GF-D8 (cell line): ENCODE measurements at regions not wholly inside any gene's neighbourhood (a gene's known extent, or its start where the extent isn't known, plus 50 kb on each side); places are given as distances from the start of the nearest gene placed in this dataset.

ENCODE experiments used
- DNase-seq: peaks from one replicate; lab custom pipeline; 2025; lab: John Stamatoyannopoulos, UW

- DNase-seq = no peak
Observed at GRCh38 chr6:2535506-2535905, 215.2 kb downstream of the MYLK4 start.

DNA sequence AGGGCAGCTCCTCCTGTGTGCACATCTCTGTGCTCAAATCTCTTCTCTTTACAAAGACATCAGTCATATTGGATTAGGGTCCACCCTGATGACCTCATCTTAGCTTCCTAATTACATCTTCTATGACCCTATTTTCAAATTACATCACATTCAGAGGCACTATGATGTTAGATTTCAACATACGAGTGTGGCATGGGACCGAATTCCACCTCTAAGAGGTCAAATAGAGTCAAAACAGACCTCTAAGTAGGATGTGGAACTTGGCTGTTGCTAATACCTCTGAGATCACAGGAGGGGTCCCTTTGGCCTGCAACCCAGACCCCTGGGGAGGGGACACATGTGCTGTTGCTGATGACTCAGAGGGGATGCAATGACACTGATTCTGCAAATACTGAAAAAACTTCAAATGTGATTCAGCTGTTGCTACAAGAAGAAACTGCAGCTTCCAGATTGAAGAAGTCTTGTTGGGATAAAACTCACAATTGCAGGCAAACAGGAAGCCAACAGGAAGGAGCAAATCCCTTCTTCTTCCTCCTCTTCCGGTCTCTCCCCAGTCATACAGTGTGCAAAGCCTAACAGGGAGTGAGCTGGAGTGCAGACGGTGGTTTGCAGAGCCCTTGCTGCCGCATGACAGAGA, 216.2 kb downstream of the MYLK4 start:
- no peak for DNase-seq

DNA sequence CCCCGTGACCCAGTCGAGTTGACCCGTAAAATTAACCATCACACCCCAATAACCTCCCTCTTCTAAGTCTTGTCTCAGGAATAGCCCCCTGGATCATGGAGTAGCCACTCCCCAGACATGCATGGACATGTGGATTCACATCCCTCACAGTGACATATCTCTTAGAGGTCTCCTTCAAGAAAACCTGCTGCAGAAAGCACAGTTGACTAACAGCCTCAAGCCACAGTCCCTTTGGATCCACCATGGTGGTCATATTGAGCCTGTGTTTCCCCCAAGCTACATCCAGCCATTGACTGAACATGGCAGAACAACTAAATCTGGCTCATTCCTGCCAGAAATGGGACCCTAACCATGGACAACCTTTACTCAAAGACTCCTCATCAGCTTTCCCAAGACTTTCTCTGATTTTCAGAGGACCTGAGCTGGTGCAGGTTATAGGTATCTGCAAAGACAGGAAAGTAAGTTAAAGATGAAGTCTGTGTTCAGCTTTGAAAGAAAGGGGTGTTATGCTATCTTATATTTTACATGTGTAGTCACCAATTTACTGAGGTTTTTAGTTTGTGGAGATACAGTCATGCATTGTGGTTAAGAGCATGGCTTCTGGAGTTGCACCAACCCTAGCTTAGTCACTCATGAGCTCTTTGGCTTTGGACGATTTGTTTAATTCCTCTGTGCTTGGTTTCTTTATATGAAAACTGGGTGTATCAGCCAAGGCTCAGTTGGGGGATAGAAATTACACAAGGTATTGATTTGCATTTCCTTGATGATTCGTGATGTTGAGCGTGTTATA, 219.1 kb downstream of the MYLK4 start:
- DNase-seq = no peak

- no peak for DNase-seq
Observed at GRCh38 chr6:2529211-2529719, 221.5 kb downstream of the MYLK4 start.

DNA sequence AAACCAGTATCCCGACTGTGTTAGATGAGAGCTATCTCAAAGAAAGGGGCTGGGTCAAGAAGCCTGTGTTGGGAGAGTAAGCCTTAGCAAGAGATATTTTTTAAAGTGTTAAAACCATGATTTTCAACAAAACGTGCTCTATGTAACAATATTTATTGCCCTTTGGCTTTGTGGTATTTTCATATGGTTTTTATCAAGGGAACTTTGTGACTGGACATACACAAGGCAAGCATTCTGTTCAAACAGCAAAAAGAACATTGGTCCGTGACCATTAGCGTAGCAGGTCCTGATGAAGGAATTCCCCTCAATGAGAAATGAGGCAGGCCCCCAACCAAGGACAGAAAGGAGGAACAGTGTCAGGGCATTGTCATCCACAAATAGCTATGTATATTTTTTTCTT, 222.6 kb downstream of the MYLK4 start:
- no peak for DNase-seq

DNA sequence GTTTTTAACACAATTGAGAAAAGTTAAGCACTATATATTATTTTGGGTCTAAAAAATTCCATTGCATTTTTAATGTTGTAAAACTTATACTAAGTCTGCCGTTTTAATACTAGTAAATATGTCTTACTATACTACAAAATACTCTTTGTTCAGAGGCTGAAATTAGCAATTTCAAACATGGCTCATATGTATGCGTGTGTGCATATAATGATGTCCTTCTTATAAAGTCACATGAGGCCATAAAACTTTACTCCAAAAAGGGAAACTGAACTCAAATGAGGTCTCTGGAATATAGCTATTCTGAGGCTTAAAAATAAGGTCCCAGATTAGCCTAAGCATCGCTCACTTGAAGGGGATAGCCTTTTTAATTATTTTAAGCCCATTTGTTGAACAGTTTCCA, 224.0 kb downstream of the MYLK4 start:
- DNase-seq = no peak

GRCh38 chr6:2524090-2524489, 226.6 kb downstream of the MYLK4 start:
- DNase-seq = no peak

GRCh38 chr6:2523061-2523460, 227.7 kb downstream of the MYLK4 start:
- DNase-seq = no peak

- peak; percentile 13 for DNase-seq
Observed at GRCh38 chr6:2522521-2522920, 228.2 kb downstream of the MYLK4 start.

DNA sequence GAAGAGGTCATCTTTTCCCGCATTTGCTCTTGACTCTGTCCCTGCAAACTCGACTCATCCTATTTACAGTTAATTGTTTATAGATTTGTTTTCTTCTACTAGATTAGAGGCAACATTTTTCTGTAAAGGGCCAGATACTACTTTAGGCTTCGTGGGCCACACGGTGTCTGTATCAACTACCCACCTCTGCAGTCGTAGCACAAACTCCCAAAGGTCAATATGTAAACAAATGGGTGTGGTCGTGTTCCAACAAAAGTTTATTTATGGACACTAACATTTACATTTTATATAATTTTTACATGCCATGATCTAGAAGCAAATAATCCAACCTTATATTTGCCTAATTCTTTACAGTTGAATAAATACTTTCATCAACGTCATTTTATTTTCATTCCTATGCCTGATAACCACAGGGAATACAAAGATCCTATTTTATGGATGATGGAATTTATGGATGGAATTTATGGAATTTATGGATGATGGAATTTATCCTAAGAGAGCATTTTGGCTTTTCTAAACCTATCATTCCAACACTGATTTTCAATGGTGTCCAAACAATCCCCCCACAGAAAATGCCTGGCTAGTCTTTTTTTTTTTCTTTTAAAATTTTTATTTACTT, 232.8 kb downstream of the MYLK4 start:
- no peak for DNase-seq

DNA sequence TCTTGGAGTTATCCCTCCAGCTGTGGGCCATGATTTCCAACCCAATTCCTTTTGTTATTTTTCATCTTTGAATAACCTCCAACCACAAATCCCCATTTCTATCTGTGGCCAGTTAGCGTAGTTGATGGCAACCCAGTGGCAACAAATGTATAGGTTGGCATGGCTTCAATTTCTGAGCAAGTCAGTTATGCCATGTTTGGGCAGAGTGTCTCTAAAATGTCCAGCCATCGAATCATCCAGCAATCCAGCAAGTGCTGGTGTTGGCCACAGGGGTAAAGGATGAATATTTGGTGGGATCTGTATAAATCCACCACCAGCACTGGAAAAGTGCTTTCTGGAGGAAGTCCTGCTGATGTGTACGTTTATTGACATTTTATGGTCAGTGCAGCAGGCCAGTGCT, 233.3 kb downstream of the MYLK4 start:
- DNase-seq = no peak

- DNase-seq = no peak
Observed at GRCh38 chr6:2516059-2516458, 234.7 kb downstream of the MYLK4 start.

- no peak for DNase-seq
Observed at GRCh38 chr6:2514965-2515543, 235.7 kb downstream of the MYLK4 start.

DNA sequence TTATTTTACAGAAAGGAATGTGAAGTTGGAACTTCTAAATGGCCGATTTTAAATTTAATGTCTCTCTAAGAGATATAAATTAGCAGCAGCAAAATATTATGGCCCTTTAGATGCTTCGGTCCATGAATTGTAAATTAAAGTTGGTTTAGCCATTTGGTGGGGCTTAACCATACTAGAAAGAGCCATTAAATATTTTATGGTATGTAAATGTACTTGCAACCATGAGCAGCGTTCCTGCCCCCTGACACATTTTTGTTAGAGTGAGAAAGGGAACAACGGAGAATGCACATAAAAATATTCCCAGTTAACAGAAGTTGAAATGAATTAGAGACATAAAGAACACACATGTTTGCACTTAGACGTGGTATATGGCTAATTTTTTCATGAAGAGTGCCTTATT, 237.9 kb downstream of the MYLK4 start:
- no peak for DNase-seq

DNA sequence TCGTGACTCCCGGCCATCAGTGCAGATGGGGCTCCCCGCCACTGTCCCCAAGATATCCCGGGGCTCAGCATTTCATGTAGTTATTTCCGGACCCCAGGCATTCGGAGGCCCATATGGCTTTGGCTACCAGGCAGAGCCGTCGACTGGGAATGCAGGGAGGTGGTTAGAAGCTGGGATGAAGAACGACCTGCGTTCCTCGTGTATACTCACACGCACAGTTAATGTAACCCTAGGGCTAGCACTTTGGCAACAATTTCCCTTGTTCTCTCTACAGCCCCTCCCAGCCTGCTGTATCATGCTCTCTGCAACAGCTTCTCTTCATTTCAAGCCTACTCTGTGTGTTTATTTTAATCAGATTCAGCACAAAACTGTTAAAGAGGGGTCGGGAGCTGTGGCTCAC, 240.4 kb downstream of the MYLK4 start:
- no peak for DNase-seq

DNA sequence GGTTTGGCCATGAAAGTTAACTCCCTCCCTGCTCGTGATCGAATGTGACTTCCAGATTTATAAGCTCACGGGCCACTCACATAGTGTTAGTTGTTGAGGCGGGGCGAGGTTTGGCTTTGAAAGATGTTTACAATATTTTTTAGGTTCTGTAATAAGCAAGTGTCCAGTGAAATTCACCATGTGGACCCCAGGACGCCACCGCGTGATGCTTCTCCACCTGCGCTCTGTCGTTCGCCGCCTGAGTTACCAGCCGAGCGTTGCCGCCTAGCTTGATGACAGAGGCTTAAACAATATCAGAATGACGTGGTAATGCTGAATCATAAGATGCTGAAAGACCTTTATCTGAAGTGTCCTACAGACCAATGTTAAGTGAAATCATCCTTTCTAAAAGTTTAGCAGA, 241.0 kb downstream of the MYLK4 start:
- no peak for DNase-seq

GRCh38 chr6:2508071-2508470, 242.7 kb downstream of the MYLK4 start:
- DNase-seq = no peak

DNA sequence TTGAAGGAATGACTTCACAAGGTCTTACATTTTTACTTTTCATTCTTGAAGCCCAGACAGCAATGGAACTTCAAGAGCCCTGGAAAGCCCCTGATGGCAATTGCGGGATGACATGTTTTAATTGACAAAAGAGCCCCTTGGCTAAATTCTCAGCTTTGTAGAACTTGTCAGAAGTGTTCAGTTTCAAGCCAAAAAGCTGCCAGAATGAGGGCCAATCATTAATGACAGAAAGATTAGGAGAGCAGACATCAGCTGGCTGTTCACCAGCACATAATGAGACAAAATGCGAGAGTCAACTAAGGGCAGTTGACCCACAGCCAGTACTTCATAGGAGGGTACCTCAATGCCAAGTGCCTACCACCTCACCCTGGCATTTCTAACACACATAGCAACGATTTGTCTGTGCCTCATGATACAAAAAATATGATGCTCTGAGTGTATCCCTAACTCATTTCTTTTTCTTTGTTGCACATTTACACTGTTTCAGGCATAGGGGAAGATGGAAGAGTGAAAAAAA, 243.1 kb downstream of the MYLK4 start:
- no peak for DNase-seq

- no peak for DNase-seq
Observed at GRCh38 chr6:2507016-2507415, 243.7 kb downstream of the MYLK4 start.

GRCh38 chr6:2505624-2506023, 245.1 kb downstream of the MYLK4 start:
- no peak for DNase-seq

DNA sequence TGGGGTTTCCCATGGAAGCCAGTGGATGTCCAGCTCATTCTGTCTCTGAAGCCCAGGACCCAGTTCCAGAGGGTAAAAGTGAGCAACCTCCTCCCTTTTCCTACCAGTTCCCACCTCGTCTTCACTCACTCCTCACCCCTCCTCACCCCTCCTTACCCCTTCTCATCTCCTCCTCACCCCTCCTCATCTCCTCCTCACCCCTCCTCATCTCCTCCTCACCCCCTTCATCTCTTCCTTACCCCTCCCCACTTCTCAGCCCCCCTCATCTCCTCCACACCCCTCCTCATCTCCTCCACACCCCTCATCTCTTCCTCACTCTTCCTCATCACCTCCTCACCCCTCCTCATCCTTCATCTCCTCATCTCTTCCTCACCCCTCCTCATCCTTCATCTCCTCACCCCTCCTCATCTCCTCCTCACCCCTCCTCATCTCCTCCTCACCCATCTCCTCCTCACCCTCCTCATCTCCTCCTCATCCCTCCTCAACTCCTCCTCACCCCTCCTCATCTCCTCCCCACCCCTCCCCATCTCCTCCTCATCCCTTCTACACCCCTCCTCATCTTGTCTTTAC, 246.1 kb downstream of the MYLK4 start:
- DNase-seq = no peak

DNA sequence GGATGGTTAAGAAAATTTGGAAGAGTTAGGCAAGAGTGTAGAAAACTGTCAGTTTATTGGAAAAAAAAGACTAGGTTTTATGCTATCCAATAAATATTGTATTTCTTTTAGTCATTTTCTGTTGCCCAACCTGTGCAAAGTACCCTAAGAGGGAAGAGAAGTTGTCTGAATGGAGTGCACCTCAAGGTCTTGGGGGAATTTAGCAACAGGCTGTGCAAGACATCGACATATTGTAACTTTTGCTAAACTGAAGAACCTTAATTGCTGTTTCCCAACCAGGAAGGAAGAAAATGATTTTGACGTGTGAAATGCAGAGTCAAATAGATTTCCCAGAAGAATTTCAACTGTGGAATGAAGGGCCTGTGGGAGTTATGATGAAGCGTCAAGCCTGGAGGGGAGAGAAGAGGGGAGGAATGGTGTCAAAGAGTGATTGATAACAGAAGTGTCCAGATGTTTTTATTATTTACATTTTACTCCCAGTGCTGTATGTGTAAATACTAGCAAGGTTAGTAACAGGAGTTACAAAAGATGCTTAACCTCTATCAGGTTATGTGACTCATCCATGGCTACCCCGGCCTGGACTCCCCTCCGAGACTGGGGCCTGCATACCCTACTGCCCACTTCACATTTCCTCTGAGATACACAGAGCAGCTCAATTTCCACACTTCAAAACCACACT, 246.8 kb downstream of the MYLK4 start:
- peak; percentile 42 for DNase-seq
